Calu3 (cell line): ENCODE measurements at regions not wholly inside any gene's neighbourhood (a gene's known extent, or its start where the extent isn't known, plus 50 kb on each side); places are given as distances from the start of the nearest gene placed in this dataset.

Source experiments
- BruUV-seq: library from RNA; stranded (reverse); fragments of 400-500 nt; replicated peaks from 2 replicates; lab custom pipeline; 2021; lab: Mats Ljungman, UMichigan
- CTCF ChIA-PET: fragments of 300-600 bp; sonication (Branson Sonifier 250); formaldehyde crosslinking; loops from one replicate; lab custom pipeline; 2022; ENCODE audit warnings: antibody characterized with exemption; lab: Charles Lee
- DNase-seq: peaks from one replicate; pipeline ENCODE4 v3.0.0; 2022
- H3K27ac Mint-ChIP-seq: one replicate; pipeline ENCODE4 v1.8.0; 2022; ENCODE audit warnings: mixed read lengths; ENCODE audit not compliant: unreplicated experiment
- H3K27me3 Mint-ChIP-seq: one replicate; pipeline ENCODE4 v1.8.0; 2022; ENCODE audit warnings: mixed read lengths; ENCODE audit not compliant: unreplicated experiment
- H3K36me3 Mint-ChIP-seq: one replicate; pipeline ENCODE4 v1.8.0; 2022; ENCODE audit warnings: mild to moderate bottlenecking, moderate library complexity, mixed read lengths; ENCODE audit not compliant: insufficient read depth, unreplicated experiment
- H3K4me1 Mint-ChIP-seq: one replicate; pipeline ENCODE4 v1.8.0; 2022; ENCODE audit warnings: mild to moderate bottlenecking, low read depth, mixed read lengths; ENCODE audit not compliant: unreplicated experiment
- H3K4me3 Mint-ChIP-seq: one replicate; pipeline ENCODE4 v1.8.0; 2022; ENCODE audit warnings: mild to moderate bottlenecking, low read depth, moderate library complexity, mixed read lengths; ENCODE audit not compliant: unreplicated experiment
- H3K9me3 Mint-ChIP-seq: one replicate; pipeline ENCODE4 v1.8.0; 2022; ENCODE audit warnings: low read depth, mixed read lengths; ENCODE audit not compliant: unreplicated experiment
- CTCF ChIP-seq: fragments of 200-600 bp; IDR thresholded peaks from one replicate; pipeline ENCODE4 v1.8.0; 2022; ENCODE audit warnings: antibody characterized with exemption; ENCODE audit not compliant: unreplicated experiment
- intact Hi-C: fragments of 100-400 bp; cut with micrococcal nuclease; formaldehyde crosslinking; loops from one replicate; pipeline ENCODE4 v1.10.0; 2022; ENCODE audit not compliant: unreplicated experiment

- Mint-ChIP-seq H3K36me3 (no peaks in the 10 kb centered on the region), H3K4me3 (no peak overlapping the region), H3K27me3 (peaks cover 8% of the 10 kb centered on the region), H3K9me3 (no peaks in the 10 kb centered on the region), H3K4me1 (peaks cover 9% of the 10 kb centered on the region), H3K27ac (no peak overlapping the region)
- CTCF ChIA-PET, result no interaction called here
- TF ChIP-seq CTCF, result no peak
- BruUV-seq, result no TSS peak
- intact Hi-C loops, result no loop called here
- no peak for DNase-seq
Observed at GRCh38 chr18:56511996-56512395, 126.4 kb downstream of the TXNL1 start.

- no peak overlapping the region for H3K4me3 Mint-ChIP-seq
- TF ChIP-seq CTCF, result no peak
- H3K9me3 Mint-ChIP-seq, result no peaks in the 10 kb centered on the region
- H3K27me3 Mint-ChIP-seq, result peaks cover under 1% of the 10 kb centered on the region
- no peaks in the 10 kb centered on the region for H3K36me3 Mint-ChIP-seq
- no TSS peak for BruUV-seq
- CTCF ChIA-PET, result no interaction called here
- intact Hi-C loops, result no loop called here
- DNase-seq, result no peak
- H3K4me1 Mint-ChIP-seq, result peaks cover 9% of the 10 kb centered on the region
- H3K27ac Mint-ChIP-seq, result no peak overlapping the region
Observed at GRCh38 chr18:56510108-56510507, 128.3 kb downstream of the TXNL1 start.

- no peak overlapping the region for H3K27ac Mint-ChIP-seq
Observed at GRCh38 chr18:56509656-56510055, 128.7 kb downstream of the TXNL1 start.

GRCh38 chr18:56508370-56509036, 129.9 kb downstream of the TXNL1 start:
- Mint-ChIP-seq H3K36me3 (no peaks in the 10 kb centered on the region), H3K27me3 (peaks cover 11% of the 10 kb centered on the region), H3K9me3 (peaks cover 3% of the 10 kb centered on the region), H3K4me1 (peaks cover 9% of the 10 kb centered on the region), H3K4me3 (no peak overlapping the region), H3K27ac (no peak overlapping the region)
- TF ChIP-seq CTCF, result no peak
- BruUV-seq, result no TSS peak
- CTCF ChIA-PET, result no interaction called here
- DNase-seq, result no peak
- intact Hi-C loops, result no loop called here

More at GRCh38 chr18:56509656-56510055, 128.7 kb downstream of the TXNL1 start:
- Mint-ChIP-seq H3K36me3 (no peaks in the 10 kb centered on the region), H3K4me3 (no peak overlapping the region), H3K4me1 (peaks cover 9% of the 10 kb centered on the region), H3K9me3 (no peaks in the 10 kb centered on the region), H3K27me3 (peaks cover 5% of the 10 kb centered on the region)
- CTCF ChIA-PET, result no interaction called here
- no TSS peak for BruUV-seq
- DNase-seq, result no peak
- no peak for TF ChIP-seq CTCF
- intact Hi-C loops, result no loop called here
